Mammary epithelial cell (primary cell): ENCODE measurements at regions not wholly inside any gene's neighbourhood (a gene's known extent, or its start where the extent isn't known, plus 50 kb on each side); places are given as distances from the start of the nearest gene placed in this dataset.

Source experiments
- EZH2 ChIP-seq: IDR thresholded peaks from 2 replicates; pipeline ENCODE4 v1.6.1; 2012; ENCODE audit warnings: low read length, inconsistent platforms, borderline replicate concordance
- TF ChIP-seq, protein P1 (sequence below), 2 donors: IDR thresholded peaks in 1 of 2; conservative IDR thresholded peaks in 1 of 2; 2 replicates each; pipeline ENCODE4 v1.5.1; 2011 to 2012; ENCODE audit warnings: inconsistent platforms in 2 of 2, low read length in 2 of 2, mild to moderate bottlenecking in 2 of 2, control low read depth in 1 of 2, low read depth in 1 of 2; ENCODE audit not compliant: insufficient read depth in 1 of 2; ENCODE audit errors: extremely low read depth in 1 of 2

DNA sequence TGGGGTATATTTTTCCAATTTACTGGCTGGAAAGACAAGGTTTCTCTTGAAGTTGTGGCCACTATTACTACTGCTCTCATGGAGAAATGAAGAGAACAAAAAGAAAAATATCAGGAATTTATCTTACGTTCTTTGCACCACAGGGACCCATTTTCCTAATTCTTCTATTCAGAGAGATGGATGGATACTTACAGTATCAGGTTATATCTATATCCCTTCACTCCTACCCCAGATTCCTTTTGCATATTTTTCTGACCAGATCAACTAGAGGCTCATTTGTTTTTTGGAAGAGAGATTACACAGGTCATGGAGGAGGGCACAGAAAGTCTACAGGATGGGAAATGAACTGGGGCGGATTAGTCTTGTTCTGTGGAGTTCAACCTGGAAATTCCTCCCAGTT, 277.2 kb upstream of the VLDLR start:
- TF ChIP-seq, protein P1, sequence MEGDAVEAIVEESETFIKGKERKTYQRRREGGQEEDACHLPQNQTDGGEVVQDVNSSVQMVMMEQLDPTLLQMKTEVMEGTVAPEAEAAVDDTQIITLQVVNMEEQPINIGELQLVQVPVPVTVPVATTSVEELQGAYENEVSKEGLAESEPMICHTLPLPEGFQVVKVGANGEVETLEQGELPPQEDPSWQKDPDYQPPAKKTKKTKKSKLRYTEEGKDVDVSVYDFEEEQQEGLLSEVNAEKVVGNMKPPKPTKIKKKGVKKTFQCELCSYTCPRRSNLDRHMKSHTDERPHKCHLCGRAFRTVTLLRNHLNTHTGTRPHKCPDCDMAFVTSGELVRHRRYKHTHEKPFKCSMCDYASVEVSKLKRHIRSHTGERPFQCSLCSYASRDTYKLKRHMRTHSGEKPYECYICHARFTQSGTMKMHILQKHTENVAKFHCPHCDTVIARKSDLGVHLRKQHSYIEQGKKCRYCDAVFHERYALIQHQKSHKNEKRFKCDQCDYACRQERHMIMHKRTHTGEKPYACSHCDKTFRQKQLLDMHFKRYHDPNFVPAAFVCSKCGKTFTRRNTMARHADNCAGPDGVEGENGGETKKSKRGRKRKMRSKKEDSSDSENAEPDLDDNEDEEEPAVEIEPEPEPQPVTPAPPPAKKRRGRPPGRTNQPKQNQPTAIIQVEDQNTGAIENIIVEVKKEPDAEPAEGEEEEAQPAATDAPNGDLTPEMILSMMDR (conservative IDR thresholded peaks at IDR 0.05 in 1 of 2, IDR thresholded peaks at IDR 0.05 in 1 of 2; ENCODE audit: extremely low read depth in 1 of 2, insufficient read depth in 1 of 2, low read depth in 1 of 2, low read length in 2 of 2) = no peak
- TF ChIP-seq EZH2 = no peak
